AG10803 (cell line): ENCODE measurements at regions not wholly inside any gene's neighbourhood (a gene's known extent, or its start where the extent isn't known, plus 50 kb on each side); places are given as distances from the start of the nearest gene placed in this dataset.

ENCODE experiments used
- DNase-seq: peaks from one replicate; pipeline ENCODE4 v3.0.0; 2010; ENCODE audit warnings: low read depth
- H3K4me3 ChIP-seq: 2 replicates; pipeline ENCODE4 v1.5.1; 2011; ENCODE audit warnings: mild to moderate bottlenecking, low read length, control low read depth
- TF ChIP-seq, protein P1 (sequence below): conservative IDR thresholded peaks from 2 replicates; pipeline ENCODE4 v1.5.1; 2011; ENCODE audit warnings: mild to moderate bottlenecking, low read length, control low read depth, inconsistent platforms

DNA sequence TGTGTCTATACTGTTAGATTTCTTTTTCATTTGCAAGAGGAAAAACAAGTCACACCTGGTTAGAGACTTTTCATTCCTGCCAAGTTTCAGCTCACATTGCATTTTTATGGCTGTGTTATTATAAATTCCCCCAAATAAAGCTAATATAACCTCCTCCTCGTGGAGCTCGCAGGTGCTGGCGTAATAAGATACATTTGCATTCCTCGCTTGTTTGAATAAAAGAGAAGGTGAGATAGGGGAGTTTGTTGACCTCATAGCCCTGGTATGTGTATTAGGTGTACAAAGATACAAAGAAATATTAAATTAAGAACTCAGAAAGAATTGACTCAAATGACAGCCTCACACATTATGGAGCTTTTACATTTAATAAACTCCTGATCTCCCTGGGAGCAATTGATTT is 257.7 kb upstream of the SP8 start:
- no peak overlapping the region for H3K4me3 ChIP-seq
- TF ChIP-seq, protein P1, sequence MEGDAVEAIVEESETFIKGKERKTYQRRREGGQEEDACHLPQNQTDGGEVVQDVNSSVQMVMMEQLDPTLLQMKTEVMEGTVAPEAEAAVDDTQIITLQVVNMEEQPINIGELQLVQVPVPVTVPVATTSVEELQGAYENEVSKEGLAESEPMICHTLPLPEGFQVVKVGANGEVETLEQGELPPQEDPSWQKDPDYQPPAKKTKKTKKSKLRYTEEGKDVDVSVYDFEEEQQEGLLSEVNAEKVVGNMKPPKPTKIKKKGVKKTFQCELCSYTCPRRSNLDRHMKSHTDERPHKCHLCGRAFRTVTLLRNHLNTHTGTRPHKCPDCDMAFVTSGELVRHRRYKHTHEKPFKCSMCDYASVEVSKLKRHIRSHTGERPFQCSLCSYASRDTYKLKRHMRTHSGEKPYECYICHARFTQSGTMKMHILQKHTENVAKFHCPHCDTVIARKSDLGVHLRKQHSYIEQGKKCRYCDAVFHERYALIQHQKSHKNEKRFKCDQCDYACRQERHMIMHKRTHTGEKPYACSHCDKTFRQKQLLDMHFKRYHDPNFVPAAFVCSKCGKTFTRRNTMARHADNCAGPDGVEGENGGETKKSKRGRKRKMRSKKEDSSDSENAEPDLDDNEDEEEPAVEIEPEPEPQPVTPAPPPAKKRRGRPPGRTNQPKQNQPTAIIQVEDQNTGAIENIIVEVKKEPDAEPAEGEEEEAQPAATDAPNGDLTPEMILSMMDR = no peak
- no peak for DNase-seq

DNA sequence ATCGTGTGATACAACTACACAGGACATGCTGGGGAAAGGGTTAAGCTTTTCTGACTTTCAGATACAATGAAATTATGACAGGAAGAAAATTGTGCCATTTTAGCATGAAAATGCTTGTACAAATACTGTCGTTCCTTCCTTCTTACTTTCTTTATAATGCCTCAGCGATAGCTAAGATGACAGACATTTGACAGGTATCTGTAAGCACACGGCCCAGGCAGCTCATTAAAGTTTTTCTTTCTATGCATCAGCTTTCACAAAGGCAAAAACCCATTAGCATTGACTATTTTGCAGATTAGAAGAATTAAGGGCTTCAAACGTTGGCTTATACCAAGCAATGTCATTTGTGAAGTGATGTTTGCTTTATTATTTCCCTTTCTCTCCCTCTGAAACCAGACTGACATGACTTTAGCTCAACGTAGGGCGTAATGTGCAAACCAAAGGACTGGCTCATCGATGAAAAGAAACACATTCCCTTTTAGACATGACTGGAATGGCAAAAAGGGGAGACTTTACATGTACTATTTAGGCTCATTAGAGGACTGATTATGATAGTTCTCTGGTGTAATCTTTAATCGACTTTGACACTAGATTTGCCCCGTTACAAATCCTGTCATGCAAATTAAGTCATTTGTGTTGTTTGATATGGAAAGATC is 258.4 kb upstream of the SP8 start:
- TF ChIP-seq, protein P1 = no peak
- DNase-seq = no peak
- no peak overlapping the region for H3K4me3 ChIP-seq

DNA sequence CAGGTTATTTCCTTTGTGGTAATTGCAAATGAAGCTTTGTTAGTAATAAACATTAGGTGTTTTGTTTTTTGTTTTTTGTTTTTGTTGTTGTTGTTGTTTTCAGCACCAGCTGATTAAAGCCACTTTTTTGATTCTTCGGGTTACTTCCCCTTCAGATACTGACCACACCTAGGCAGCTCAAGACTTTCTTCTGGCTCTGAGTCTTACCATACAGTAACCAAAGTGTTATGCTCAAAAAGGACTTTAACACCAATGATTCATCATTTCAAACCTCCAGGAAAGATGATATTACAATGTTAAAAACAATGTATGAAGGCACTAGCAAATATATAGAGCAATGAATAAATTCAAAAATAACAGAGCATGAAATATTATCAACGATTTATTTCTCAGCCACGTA is 265.2 kb upstream of the SP8 start:
- no peak for DNase-seq
- no peak overlapping the region for H3K4me3 ChIP-seq
- TF ChIP-seq, protein P1 = no peak

DNA sequence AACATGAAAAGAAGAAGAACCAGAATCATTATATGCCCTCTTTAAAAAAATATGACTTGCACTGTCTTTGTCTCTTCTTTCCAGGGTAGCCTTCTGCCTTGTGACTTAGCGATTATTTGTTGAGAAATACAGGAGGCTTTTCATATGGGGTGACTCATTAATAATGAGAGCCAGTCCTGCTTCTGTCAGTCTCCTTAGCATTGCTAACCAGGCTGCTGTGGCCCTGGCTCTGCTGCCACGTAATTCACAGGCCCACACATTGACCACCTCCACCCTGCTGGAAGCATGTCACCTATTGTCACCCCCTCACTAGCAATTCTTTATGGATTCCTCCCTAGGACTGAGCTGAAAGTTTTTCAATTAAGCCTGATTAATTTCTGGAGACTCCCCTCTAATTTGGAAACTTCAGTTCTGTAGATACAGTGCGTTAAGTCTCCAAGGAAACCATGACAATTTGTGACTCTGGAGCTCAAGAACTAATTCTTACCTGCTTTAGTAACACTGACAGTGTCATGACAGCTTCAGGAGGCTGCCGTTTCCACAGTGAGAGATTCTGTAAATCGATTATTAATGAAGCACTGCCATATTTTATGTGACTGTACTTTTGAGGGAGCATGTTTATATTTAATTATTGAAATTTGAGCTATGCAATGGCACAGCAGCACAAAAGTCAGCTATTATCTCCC is 267.9 kb upstream of the SP8 start:
- TF ChIP-seq, protein P1 = no peak
- no peak overlapping the region for H3K4me3 ChIP-seq
- DNase-seq = no peak

DNA sequence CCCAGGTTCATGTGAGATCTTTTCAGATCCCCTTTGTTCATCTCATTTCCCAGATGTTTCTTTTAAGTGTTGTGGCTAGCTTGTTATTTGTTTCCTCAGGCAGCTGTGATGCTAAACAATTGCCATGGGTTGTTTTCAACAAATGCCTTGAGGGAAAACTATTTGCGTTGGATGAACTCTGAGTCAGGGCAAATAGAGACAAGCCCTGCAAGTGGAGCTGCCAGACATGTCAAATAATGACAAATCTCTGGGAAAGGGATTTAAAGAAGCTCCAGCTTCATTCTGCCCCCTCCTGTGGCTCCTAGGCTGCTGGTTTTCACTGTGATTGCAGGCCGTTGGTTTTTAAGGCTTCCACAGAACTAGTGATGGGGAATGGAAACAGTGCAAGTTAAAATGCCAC is 272.4 kb upstream of the SP8 start:
- TF ChIP-seq, protein P1 = no peak
- no peak for DNase-seq
- no peak overlapping the region for H3K4me3 ChIP-seq

DNA sequence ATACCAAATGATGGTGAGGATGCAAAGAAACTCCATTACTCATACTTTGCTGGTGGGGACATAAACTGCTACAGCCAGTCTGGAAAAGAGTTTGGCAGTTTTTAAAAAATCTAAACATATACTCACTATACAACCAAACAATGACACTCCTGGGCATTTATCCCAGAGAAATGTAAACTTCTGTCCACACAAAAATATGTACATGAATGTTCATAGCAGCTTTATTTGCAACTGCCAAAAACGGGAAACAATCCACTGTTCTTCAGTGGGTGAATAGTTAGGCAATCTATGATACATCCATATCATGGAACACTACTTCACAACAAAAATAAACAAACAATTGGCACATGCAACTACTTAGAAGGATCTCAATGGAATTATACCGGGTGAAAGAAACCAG is 276.4 kb upstream of the SP8 start:
- DNase-seq = no peak
- TF ChIP-seq, protein P1 = no peak
- no peak overlapping the region for H3K4me3 ChIP-seq
